HCT116 (cell line): ENCODE measurements at regions not wholly inside any gene's neighbourhood (a gene's known extent, or its start where the extent isn't known, plus 50 kb on each side); places are given as distances from the start of the nearest gene placed in this dataset.

Experiments used
- ATAC-seq: fragments of 200-7000 bp; cut with Tn5 transposase; 2 replicates; pipeline ENCODE4 v1.9.1; 2020; ENCODE audit warnings: mild to moderate bottlenecking, moderate library complexity
- BruUV-seq: library from RNA; stranded (reverse); fragments of 400-500 nt; replicated peaks from 2 replicates; lab custom pipeline; 2021; lab: Mats Ljungman, UMichigan
- CTCF ChIA-PET: fragments of 300-600 bp; sonication (Branson Sonifier 250); formaldehyde crosslinking; loops from one replicate; lab custom pipeline; 2021; ENCODE audit warnings: antibody characterized with exemption; lab: Charles Lee
- POLR2A ChIA-PET: fragments of 300-600, 350-600 bp; sonication (Branson Sonifier 250); formaldehyde crosslinking; loops from one replicate; lab custom pipeline; 2021; ENCODE audit warnings: antibody characterized with exemption; lab: Charles Lee
- RAD21 ChIA-PET, 2 experiments: fragments of 300-600 bp; sonication (Branson Sonifier 250); formaldehyde crosslinking; loops; one replicate each; lab custom pipeline; 2023; ENCODE audit warnings: low total read pairs in 2 of 2; ENCODE audit not compliant: uncharacterized antibody in 2 of 2, unreplicated experiment in 2 of 2, low non-redundant PET in 1 of 2; lab: Charles Lee
- DNase-seq: peaks from one replicate; pipeline ENCODE4 v3.0.0-alpha.2; 2010; ENCODE audit warnings: low read depth, low spot score
- H2AFZ ChIP-seq: fragments of 200-600 bp; shearing (Covaris generic), sonication (generic); 2 replicates; pipeline ENCODE4 v1.6.1; 2017; ENCODE audit warnings: low read depth, mixed run types, mixed read lengths, antibody characterized with exemption, low read length; ENCODE audit not compliant: poor library complexity, severe bottlenecking
- H3K27ac ChIP-seq: 2 replicates; pipeline ENCODE4 v1.5.1; 2012; ENCODE audit warnings: low read depth, low read length
- H3K27me3 ChIP-seq: fragments of 200-600 bp; sonication (generic); 2 replicates; pipeline ENCODE4 v1.6.1; 2016; ENCODE audit warnings: mixed run types, low read length, mixed read lengths; ENCODE audit not compliant: insufficient read depth
- H3K36me3 ChIP-seq, 2 experiments: fragments of 200-500 bp in 1 of 2; fragments of 200-600 bp in 1 of 2; sonication (Bioruptor generic) in 1 of 2; sonication (generic) in 1 of 2; 2 replicates each; pipeline versions ENCODE4 v1.5.1 to v1.6.1; 2014 to 2016; ENCODE audit warnings: low read length in 2 of 2, inconsistent platforms in 1 of 2, mixed read lengths in 1 of 2, mixed run types in 1 of 2; ENCODE audit not compliant: insufficient read depth in 2 of 2, control insufficient read depth in 1 of 2
- H3K4me1 ChIP-seq, 2 experiments: fragments of 200-600 bp in 1 of 2; sonication (generic) in 1 of 2; 2 replicates each; pipeline versions ENCODE4 v1.5.1 to v1.6.1; 2012 to 2017; ENCODE audit warnings: low read length in 2 of 2, inconsistent platforms in 1 of 2, mild to moderate bottlenecking in 1 of 2, mixed read lengths in 1 of 2, mixed run types in 1 of 2, moderate library complexity in 1 of 2; ENCODE audit not compliant: insufficient read depth in 2 of 2, control insufficient read depth in 1 of 2
- H3K4me2 ChIP-seq: fragments of 200-600 bp; sonication (generic); 2 replicates; pipeline ENCODE4 v1.6.1; 2017; ENCODE audit warnings: mixed run types, low read length, mixed read lengths
- H3K4me3 ChIP-seq, 2 experiments: fragments of 200-600 bp in 1 of 2; sonication (generic) in 1 of 2; replicated peaks in 1 of 2; 2 replicates each; pipeline ENCODE4 v1.5.1; 2011 to 2016; ENCODE audit warnings: low read length in 2 of 2, control low read depth in 1 of 2, low read depth in 1 of 2, mild to moderate bottlenecking in 1 of 2, mixed read lengths in 1 of 2, mixed run types in 1 of 2
- H3K79me2 ChIP-seq: fragments of 200-600 bp; sonication (generic); 2 replicates; pipeline ENCODE4 v1.6.1; 2017; ENCODE audit warnings: mild to moderate bottlenecking, mixed run types, low read length, moderate library complexity, mixed read lengths; ENCODE audit not compliant: insufficient read depth
- H3K9ac ChIP-seq: fragments of 200-600 bp; sonication (generic); 2 replicates; pipeline ENCODE4 v1.6.1; 2016; ENCODE audit warnings: low read length, mixed read lengths
- H3K9me2 ChIP-seq: fragments of 200-600 bp; sonication (generic), shearing (Covaris generic); 2 replicates; pipeline ENCODE4 v1.6.1; 2017; ENCODE audit warnings: mixed run types, mild to moderate bottlenecking, moderate library complexity; ENCODE audit not compliant: insufficient read depth
- H3K9me3 ChIP-seq, 2 experiments: fragments of 200-500 bp in 1 of 2; fragments of 200-600 bp in 1 of 2; sonication (Bioruptor generic) in 1 of 2; sonication (generic) in 1 of 2; 2 replicates each; pipeline ENCODE4 v1.6.1; 2014 to 2017; ENCODE audit warnings: low read length in 2 of 2, mixed read lengths in 2 of 2, inconsistent platforms in 1 of 2, low read depth in 1 of 2, mild to moderate bottlenecking in 1 of 2, mixed run types in 1 of 2, moderate library complexity in 1 of 2; ENCODE audit not compliant: control insufficient read depth in 1 of 2, insufficient read depth in 1 of 2
- H4K20me1 ChIP-seq: fragments of 200-600 bp; sonication (generic), shearing (Covaris generic); 2 replicates; pipeline ENCODE4 v1.6.1; 2017; ENCODE audit warnings: mixed run types, mild to moderate bottlenecking, moderate library complexity; ENCODE audit not compliant: insufficient read depth
- CBX3 ChIP-seq: IDR thresholded peaks from 2 replicates; pipeline ENCODE4 v1.6.1; 2012; ENCODE audit warnings: low read depth
- ELF1 ChIP-seq: IDR thresholded peaks from 2 replicates; pipeline ENCODE4 v1.6.1; 2012; ENCODE audit warnings: low read depth, borderline replicate concordance
- EZH2 ChIP-seq: fragments of 200-600 bp; sonication (generic); IDR thresholded peaks from 2 replicates; pipeline ENCODE4 v1.6.1; 2017; ENCODE audit warnings: antibody characterized with exemption, mixed run types
- POLR2A ChIP-seq: IDR thresholded peaks from 2 replicates; pipeline ENCODE4 v1.7.0; 2011; ENCODE audit warnings: borderline replicate concordance; ENCODE audit not compliant: insufficient read depth, insufficient read length; ENCODE audit errors: extremely low read depth
- RAD21 ChIP-seq: IDR thresholded peaks from 2 replicates; pipeline ENCODE4 v1.6.1; 2012; ENCODE audit warnings: low read depth, mild to moderate bottlenecking
- SP1 ChIP-seq: IDR thresholded peaks from 2 replicates; pipeline ENCODE4 v1.6.1; 2012; ENCODE audit warnings: low read depth
- SRF ChIP-seq: IDR thresholded peaks from 2 replicates; pipeline ENCODE4 v1.6.1; 2012; ENCODE audit warnings: low read depth
- YY1 ChIP-seq: IDR thresholded peaks from 2 replicates; pipeline ENCODE4 v1.6.1; 2011; ENCODE audit warnings: low read length, low read depth, moderate library complexity, mild to moderate bottlenecking; ENCODE audit not compliant: insufficient replicate concordance; ENCODE audit errors: extremely low read depth
- intact Hi-C: fragments of 100-400 bp; cut with micrococcal nuclease; formaldehyde crosslinking; loops from 2 replicates; pipeline ENCODE4 v1.10.0; 2022
- TF ChIP-seq, protein P1 (sequence below): IDR thresholded peaks from 2 replicates; pipeline ENCODE4 v1.6.1; 2012
- TF ChIP-seq, protein P2 (sequence below), 3 experiments: fragments of 200-600 bp in 1 of 3; sonication (generic) in 1 of 3; IDR thresholded peaks in 2 of 3; conservative IDR thresholded peaks in 1 of 3; 2 replicates each; pipeline ENCODE4 v1.5.1; 2012 to 2017; ENCODE audit warnings: low read depth in 2 of 3, low read length in 2 of 3, antibody characterized with exemption in 1 of 3, borderline replicate concordance in 1 of 3, control low read depth in 1 of 3, mild to moderate bottlenecking in 1 of 3, mixed read lengths in 1 of 3, mixed run types in 1 of 3, moderate library complexity in 1 of 3; ENCODE audit not compliant: insufficient read depth in 1 of 3
- TF ChIP-seq, protein P3 (sequence below): IDR thresholded peaks from 2 replicates; pipeline ENCODE4 v1.6.1; 2011; ENCODE audit warnings: mild to moderate bottlenecking, low read length, moderate library complexity; ENCODE audit not compliant: insufficient replicate concordance; ENCODE audit errors: extremely low read depth

DNA sequence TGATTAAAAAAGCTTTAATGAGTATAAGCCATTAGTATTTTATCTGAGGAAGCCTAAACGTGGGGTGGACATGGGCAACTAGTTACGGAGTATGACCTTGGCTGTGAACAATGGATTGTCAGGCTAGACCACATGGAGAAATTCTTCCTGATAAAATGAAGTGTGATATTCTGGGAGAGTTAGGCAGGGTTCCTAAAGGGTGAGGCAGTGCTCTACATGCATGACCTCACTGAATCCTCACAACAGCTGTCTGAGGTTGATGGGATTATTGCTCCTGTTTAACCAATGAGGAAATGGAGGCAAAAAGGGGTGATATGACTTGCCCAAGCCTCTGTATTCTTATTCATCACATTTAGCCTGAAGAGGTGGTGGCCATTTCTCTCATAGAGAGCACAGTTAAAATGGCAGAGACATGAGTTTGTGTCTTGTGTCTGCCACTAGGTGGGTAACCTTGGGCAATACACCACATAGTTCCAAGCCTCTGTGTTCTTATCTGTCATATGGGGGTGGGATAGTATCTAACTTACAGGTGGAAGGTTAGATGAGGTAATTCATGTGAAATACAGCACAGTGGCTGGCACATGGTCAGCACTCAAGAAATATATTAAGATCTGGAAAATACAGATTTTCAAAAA, 96.1 kb upstream of the NR3C1 start:
- Histone ChIP-seq H3K4me2 (no peak overlapping the region), H3K4me1 (0 out of 4 replicates have a peak, but pooled peaks cover 0 to 6% of the 10 kb centered on the region in 2 experiments), H3K9me3 (no peaks in the 10 kb centered on the region), H4K20me1 (no peaks in the 10 kb centered on the region), H3K27ac (no peak overlapping the region), H3K79me2 (no peaks in the 10 kb centered on the region), H3K9ac (no peak overlapping the region), H3K9me2 (no peaks in the 10 kb centered on the region), H3K27me3 (no peaks in the 10 kb centered on the region), H2AFZ (peak overlapping the region; percentile 41), H3K36me3 (no peaks in the 10 kb centered on the region), H3K4me3 (no peak overlapping the region)
- peak; percentile 28 for TF ChIP-seq YY1
- TF ChIP-seq, protein P1, sequence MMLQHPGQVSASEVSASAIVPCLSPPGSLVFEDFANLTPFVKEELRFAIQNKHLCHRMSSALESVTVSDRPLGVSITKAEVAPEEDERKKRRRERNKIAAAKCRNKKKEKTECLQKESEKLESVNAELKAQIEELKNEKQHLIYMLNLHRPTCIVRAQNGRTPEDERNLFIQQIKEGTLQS: no peak
- TF ChIP-seq RAD21: peak; percentile 9; the same call in 1 of the 2 replicates
- TF ChIP-seq, protein P2, sequence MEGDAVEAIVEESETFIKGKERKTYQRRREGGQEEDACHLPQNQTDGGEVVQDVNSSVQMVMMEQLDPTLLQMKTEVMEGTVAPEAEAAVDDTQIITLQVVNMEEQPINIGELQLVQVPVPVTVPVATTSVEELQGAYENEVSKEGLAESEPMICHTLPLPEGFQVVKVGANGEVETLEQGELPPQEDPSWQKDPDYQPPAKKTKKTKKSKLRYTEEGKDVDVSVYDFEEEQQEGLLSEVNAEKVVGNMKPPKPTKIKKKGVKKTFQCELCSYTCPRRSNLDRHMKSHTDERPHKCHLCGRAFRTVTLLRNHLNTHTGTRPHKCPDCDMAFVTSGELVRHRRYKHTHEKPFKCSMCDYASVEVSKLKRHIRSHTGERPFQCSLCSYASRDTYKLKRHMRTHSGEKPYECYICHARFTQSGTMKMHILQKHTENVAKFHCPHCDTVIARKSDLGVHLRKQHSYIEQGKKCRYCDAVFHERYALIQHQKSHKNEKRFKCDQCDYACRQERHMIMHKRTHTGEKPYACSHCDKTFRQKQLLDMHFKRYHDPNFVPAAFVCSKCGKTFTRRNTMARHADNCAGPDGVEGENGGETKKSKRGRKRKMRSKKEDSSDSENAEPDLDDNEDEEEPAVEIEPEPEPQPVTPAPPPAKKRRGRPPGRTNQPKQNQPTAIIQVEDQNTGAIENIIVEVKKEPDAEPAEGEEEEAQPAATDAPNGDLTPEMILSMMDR (IDR thresholded peaks at IDR 0.05 in 2 of 3, conservative IDR thresholded peaks at IDR 0.05 in 1 of 3; ENCODE audit: borderline replicate concordance in 1 of 3, insufficient read depth in 1 of 3, low read depth in 2 of 3, low read length in 2 of 3): peak in 1 of 3 experiments; percentile 17; a peak in 1 of 6 replicates
- TF ChIP-seq ELF1: no peak
- RAD21 ChIA-PET: no interaction called here
- POLR2A ChIA-PET: no interaction called here
- intact Hi-C loops: no loop called here
- ATAC-seq (peak; percentile 73), DNase-seq (peak; percentile 2)
- CTCF ChIA-PET: no interaction called here
- BruUV-seq: no TSS peak

DNA sequence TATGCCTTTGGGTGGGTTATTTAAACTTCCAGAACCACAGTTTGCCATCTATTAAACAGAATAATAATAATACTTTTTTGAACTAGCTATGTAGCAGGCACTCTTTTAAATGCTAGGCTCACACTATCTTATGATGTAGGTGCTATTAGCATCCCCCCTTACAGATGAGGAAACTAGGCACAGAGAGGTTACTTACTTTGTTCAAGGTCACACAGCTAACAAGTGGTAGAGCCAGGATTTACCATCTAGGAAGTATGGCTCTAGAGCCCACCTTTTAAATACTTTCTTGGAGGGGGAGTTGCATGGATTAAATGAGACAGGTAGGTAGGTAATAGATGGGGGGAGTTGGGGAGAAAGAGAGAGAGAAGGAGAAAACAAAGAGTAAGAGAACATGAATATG, 95.3 kb upstream of the NR3C1 start:
- no peaks in the 10 kb centered on the region for H3K9me2 ChIP-seq
- DNase-seq (no peak), ATAC-seq (no peak)
- no peaks in the 10 kb centered on the region for H4K20me1 ChIP-seq
- TF ChIP-seq RAD21: no peak
- TF ChIP-seq SP1: no peak
- TF ChIP-seq POLR2A: no peak
- no peak for TF ChIP-seq SRF
- no peak for TF ChIP-seq ELF1
- no peak for TF ChIP-seq CBX3
- TF ChIP-seq, protein P3, sequence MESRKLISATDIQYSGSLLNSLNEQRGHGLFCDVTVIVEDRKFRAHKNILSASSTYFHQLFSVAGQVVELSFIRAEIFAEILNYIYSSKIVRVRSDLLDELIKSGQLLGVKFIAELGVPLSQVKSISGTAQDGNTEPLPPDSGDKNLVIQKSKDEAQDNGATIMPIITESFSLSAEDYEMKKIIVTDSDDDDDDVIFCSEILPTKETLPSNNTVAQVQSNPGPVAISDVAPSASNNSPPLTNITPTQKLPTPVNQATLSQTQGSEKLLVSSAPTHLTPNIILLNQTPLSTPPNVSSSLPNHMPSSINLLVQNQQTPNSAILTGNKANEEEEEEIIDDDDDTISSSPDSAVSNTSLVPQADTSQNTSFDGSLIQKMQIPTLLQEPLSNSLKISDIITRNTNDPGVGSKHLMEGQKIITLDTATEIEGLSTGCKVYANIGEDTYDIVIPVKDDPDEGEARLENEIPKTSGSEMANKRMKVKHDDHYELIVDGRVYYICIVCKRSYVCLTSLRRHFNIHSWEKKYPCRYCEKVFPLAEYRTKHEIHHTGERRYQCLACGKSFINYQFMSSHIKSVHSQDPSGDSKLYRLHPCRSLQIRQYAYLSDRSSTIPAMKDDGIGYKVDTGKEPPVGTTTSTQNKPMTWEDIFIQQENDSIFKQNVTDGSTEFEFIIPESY: no peak
- no peak for TF ChIP-seq EZH2
- H3K9ac ChIP-seq: no peak overlapping the region
- ChIA-PET POLR2A (no interaction called here), RAD21 (no interaction called here), CTCF (no interaction called here)
- no peak overlapping the region for H2AFZ ChIP-seq
- H3K27me3 ChIP-seq: no peaks in the 10 kb centered on the region
- no peaks in the 10 kb centered on the region for H3K36me3 ChIP-seq
- intact Hi-C loops: no loop called here
- BruUV-seq: no TSS peak
- no peak overlapping the region for H3K4me3 ChIP-seq
- no peak overlapping the region for H3K4me2 ChIP-seq
- no peaks in the 10 kb centered on the region for H3K79me2 ChIP-seq
- H3K9me3 ChIP-seq: no peaks in the 10 kb centered on the region
- 0 out of 4 replicates have a peak, but pooled peaks cover 0 to 6% of the 10 kb centered on the region in 2 experiments for H3K4me1 ChIP-seq
- no peak overlapping the region for H3K27ac ChIP-seq
